ENCODE measurements at regions not wholly inside any gene's neighbourhood (a gene's known extent, or its start where the extent isn't known, plus 50 kb on each side); places are given as distances from the start of the nearest gene placed in this dataset.

GRCh38 chr19:34828156-34828555, 55.1 kb upstream of the ZNF599 start:
- no peak for TF ChIP-seq CTCF (optimal IDR thresholded peaks at IDR 0.05 in 1 of 3, IDR thresholded peaks at IDR 0.05 in 1 of 3, conservative IDR thresholded peaks at IDR 0.05 in 1 of 3; ENCODE audit: extremely low read depth in 1 of 3, insufficient read depth in 2 of 3, low read length in 3 of 3)
- no peak for TF ChIP-seq EZH2 (IDR thresholded peaks at IDR 0.05; ENCODE audit: low read length)

Measured in keratinocyte (primary cell).